ENCODE measurements at regions not wholly inside any gene's neighbourhood (a gene's known extent, or its start where the extent isn't known, plus 50 kb on each side); places are given as distances from the start of the nearest gene placed in this dataset.
"Not testable (repeated sequence)": the region's sequence is repeated elsewhere in the genome, so short reads cannot be mapped to it uniquely, and the experiment has no call there.

DNA sequence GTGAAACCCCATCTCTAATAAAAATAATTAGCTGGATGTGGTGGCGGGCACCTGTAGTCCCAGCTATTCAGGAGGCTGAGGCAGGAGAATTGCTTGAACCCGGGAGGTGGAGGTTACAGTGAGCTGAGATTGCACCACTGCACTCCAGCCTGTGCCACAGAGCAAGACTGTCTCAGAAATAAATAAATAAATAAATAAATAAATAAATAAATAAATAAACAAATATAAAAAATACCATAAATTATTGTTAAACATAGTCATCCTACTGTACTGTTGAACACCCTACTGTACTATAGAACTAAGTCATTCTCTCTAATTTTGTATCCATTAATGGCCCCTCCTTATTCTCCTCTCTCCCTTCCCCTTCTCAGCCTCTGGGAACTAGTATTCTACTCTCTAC is 332.2 kb downstream of the ISL1 start:
- TF ChIP-seq, protein P1, sequence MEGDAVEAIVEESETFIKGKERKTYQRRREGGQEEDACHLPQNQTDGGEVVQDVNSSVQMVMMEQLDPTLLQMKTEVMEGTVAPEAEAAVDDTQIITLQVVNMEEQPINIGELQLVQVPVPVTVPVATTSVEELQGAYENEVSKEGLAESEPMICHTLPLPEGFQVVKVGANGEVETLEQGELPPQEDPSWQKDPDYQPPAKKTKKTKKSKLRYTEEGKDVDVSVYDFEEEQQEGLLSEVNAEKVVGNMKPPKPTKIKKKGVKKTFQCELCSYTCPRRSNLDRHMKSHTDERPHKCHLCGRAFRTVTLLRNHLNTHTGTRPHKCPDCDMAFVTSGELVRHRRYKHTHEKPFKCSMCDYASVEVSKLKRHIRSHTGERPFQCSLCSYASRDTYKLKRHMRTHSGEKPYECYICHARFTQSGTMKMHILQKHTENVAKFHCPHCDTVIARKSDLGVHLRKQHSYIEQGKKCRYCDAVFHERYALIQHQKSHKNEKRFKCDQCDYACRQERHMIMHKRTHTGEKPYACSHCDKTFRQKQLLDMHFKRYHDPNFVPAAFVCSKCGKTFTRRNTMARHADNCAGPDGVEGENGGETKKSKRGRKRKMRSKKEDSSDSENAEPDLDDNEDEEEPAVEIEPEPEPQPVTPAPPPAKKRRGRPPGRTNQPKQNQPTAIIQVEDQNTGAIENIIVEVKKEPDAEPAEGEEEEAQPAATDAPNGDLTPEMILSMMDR (IDR thresholded peaks at IDR 0.05; ENCODE audit: low read depth, low read length): not testable (repeated sequence)
- TF ChIP-seq, protein P2, sequence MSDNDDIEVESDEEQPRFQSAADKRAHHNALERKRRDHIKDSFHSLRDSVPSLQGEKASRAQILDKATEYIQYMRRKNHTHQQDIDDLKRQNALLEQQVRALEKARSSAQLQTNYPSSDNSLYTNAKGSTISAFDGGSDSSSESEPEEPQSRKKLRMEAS (IDR thresholded peaks at IDR 0.05; ENCODE audit: low read depth, low read length): not testable (repeated sequence)
- not testable (repeated sequence) for TF ChIP-seq POLR2A (IDR thresholded peaks at IDR 0.05; ENCODE audit: extremely low read depth, insufficient read length)

All from NB4 (cell line).